NB4 (cell line): ENCODE measurements at regions not wholly inside any gene's neighbourhood (a gene's known extent, or its start where the extent isn't known, plus 50 kb on each side); places are given as distances from the start of the nearest gene placed in this dataset.

ENCODE experiments used
- CTCF ChIP-seq: IDR thresholded peaks from one replicate; pipeline ENCODE4 v1.5.1; 2012; ENCODE audit warnings: low read depth, low read length
- MAX ChIP-seq: IDR thresholded peaks from 2 replicates; pipeline ENCODE4 v1.6.1; 2011; ENCODE audit warnings: low read depth, low read length
- POLR2A ChIP-seq: IDR thresholded peaks from 2 replicates; pipeline ENCODE4 v1.6.1; 2011; ENCODE audit warnings: mild to moderate bottlenecking; ENCODE audit not compliant: insufficient read length; ENCODE audit errors: extremely low read depth

GRCh38 chr10:33653584-33654367 is 319.3 kb upstream of the NRP1 start:
- TF ChIP-seq POLR2A (no peak), CTCF (no peak), MAX (no peak)
